ENCODE measurements at regions not wholly inside any gene's neighbourhood (a gene's known extent, or its start where the extent isn't known, plus 50 kb on each side); places are given as distances from the start of the nearest gene placed in this dataset.
"Not testable (repeated sequence)": the region's sequence is repeated elsewhere in the genome, so short reads cannot be mapped to it uniquely, and the experiment has no call there.

DNA sequence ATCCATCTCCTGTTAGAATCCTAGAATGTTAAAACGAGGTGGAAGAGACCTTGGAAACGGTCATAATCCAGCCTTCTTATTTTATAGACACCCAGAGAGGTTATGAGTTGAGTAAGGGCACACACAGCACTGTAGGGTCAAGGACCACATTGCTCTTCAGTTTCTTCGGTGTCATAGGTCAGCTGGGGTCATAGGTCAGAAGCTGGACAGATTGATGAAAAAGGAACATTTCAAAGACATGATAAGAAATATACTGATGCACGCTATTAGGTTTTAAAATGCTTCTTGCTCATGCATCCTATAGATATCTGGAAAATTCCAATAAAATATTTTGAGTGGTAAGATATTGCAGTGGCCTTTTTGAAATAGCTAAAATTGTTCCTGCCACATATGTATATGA, 60.0 kb upstream of the BMS1 start:
- TF ChIP-seq CTCF (IDR thresholded peaks at IDR 0.05; ENCODE audit: unreplicated experiment) = no peak
- H3K36me3 Mint-ChIP-seq (ENCODE audit: insufficient read depth) = peaks cover 1% of the 10 kb centered on the region
- H3K4me1 Mint-ChIP-seq (ENCODE audit: low read depth) = no peaks in the 10 kb centered on the region
- peaks cover 42% of the 10 kb centered on the region for H3K9me3 Mint-ChIP-seq (ENCODE audit: low read depth)
- H3K4me3 Mint-ChIP-seq (ENCODE audit: low read depth) = no peak overlapping the region
- no peak for DNase-seq (ENCODE audit: low spot score, unreplicated experiment)
- H3K27ac Mint-ChIP-seq = no peak overlapping the region
- no peaks in the 10 kb centered on the region for H3K27me3 Mint-ChIP-seq

GRCh38 chr10:42723549-42723948, 59.0 kb upstream of the BMS1 start:
- H3K9me3 Mint-ChIP-seq (ENCODE audit: low read depth) = peaks cover 43% of the 10 kb centered on the region
- H3K4me1 Mint-ChIP-seq (ENCODE audit: low read depth); DNase-seq (ENCODE audit: low spot score, unreplicated experiment); H3K4me3 Mint-ChIP-seq (ENCODE audit: low read depth); H3K27me3 Mint-ChIP-seq; H3K27ac Mint-ChIP-seq; H3K36me3 Mint-ChIP-seq (ENCODE audit: insufficient read depth): not testable (repeated sequence)

GRCh38 chr10:42724660-42725059, 57.9 kb upstream of the BMS1 start:
- not testable (repeated sequence) for H3K4me3 Mint-ChIP-seq (ENCODE audit: low read depth); H3K27ac Mint-ChIP-seq; H3K27me3 Mint-ChIP-seq; H3K36me3 Mint-ChIP-seq (ENCODE audit: insufficient read depth); DNase-seq (ENCODE audit: low spot score, unreplicated experiment); H3K4me1 Mint-ChIP-seq (ENCODE audit: low read depth)
- H3K9me3 Mint-ChIP-seq (ENCODE audit: low read depth) = peaks cover 40% of the 10 kb centered on the region

DNA sequence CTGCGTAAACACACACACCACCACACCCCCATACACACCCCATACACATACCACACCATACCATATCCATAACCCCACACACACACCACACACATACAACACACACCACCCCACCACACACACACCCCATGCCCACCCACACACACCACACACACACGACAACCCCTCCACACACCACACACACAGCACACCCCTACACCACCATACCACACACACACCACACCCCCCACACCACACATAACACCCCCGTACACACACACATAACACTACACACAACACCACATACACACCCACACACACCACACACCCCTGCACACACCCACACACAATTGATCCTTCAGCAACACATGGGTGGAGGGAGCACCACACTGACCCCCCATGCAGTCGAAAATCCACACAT, 50.3 kb upstream of the BMS1 start:
- DNase-seq (ENCODE audit: low spot score, unreplicated experiment) = no peak
- no peaks in the 10 kb centered on the region for H3K27me3 Mint-ChIP-seq
- H3K4me3 Mint-ChIP-seq (ENCODE audit: low read depth) = no peak overlapping the region
- no peak overlapping the region for H3K27ac Mint-ChIP-seq
- H3K4me1 Mint-ChIP-seq (ENCODE audit: low read depth) = no peaks in the 10 kb centered on the region
- TF ChIP-seq CTCF (IDR thresholded peaks at IDR 0.05; ENCODE audit: unreplicated experiment) = no peak
- peaks cover 38% of the 10 kb centered on the region for H3K9me3 Mint-ChIP-seq (ENCODE audit: low read depth)
- peaks cover 2% of the 10 kb centered on the region for H3K36me3 Mint-ChIP-seq (ENCODE audit: insufficient read depth)
